ENCODE measurements at regions not wholly inside any gene's neighbourhood (a gene's known extent, or its start where the extent isn't known, plus 50 kb on each side); places are given as distances from the start of the nearest gene placed in this dataset.
"Not testable (repeated sequence)": the region's sequence is repeated elsewhere in the genome, so short reads cannot be mapped to it uniquely, and the experiment has no call there.

DNA sequence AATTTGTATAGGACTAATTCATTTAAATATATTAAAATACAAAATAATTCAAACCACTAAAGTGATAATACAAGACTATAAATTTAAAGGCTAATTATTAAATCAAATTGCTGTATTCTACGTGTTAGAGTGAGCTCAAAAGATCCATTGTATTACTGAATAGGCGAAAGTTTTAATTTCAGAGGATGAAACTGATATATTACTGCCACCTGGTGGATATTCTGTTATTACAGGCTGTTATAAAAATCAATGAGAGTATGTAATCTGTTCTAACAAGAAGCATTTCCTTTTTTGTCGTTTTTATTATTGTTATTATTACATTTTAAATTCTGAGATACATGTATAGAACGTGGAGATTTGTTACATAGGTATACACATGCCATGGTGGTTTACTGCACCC is 1239.6 kb upstream of the USP9Y start:
- DNase-seq; ATAC-seq; H3K4me3 ChIP-seq; H3K9me3 ChIP-seq; H3K36me3 ChIP-seq (replicated peaks in 1 of 2; ENCODE audit: insufficient read depth in 1 of 2, low read depth in 2 of 2); intact Hi-C loops (cut with DNase I); H3K27me3 ChIP-seq; H3K27ac ChIP-seq; H3K4me1 ChIP-seq: not testable (repeated sequence)
- TF ChIP-seq CTCF (IDR thresholded peaks at IDR 0.05) = peak in 4 of 7 experiments; percentile 25 to 48 (median 30)
- 4 to 5% methylated on average over 4 of the region's 4 CpGs for WGBS, 2 donors

DNA sequence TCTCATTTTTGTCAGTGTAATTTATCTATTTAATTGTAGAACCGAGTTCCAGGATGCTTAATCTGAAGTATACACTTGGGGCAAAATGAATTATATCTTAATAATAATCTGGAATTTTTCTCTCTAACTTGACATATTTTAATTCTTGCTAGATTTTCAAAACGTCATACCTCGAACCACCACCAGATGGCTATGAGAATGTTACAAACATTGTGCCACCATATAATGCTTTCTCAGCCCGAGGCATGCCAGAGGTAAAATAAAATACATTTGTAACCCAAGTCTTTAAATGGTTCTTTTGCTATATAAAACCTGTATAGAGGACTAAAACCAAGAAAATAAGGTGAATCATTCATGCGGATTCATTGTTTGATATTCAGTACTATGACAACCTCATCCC is 1234.3 kb upstream of the USP9Y start:
- intact Hi-C loops (cut with DNase I); H3K9me3 ChIP-seq; DNase-seq; H3K27ac ChIP-seq; H3K27me3 ChIP-seq; H3K4me3 ChIP-seq; ATAC-seq; H3K36me3 ChIP-seq (replicated peaks in 1 of 2; ENCODE audit: insufficient read depth in 1 of 2, low read depth in 2 of 2); H3K4me1 ChIP-seq: not testable (repeated sequence)
- whole genome bisulfite sequencing, 2 donors = 2 to 4% methylated on average over 5 of the region's 5 CpGs
- TF ChIP-seq CTCF (IDR thresholded peaks at IDR 0.05) = peak in 3 of 7 experiments; percentile 11 to 15 (median 12)

Measured in body of pancreas (tissue), 4 donors.